Ishikawa (cell line): ENCODE measurements at regions not wholly inside any gene's neighbourhood (a gene's known extent, or its start where the extent isn't known, plus 50 kb on each side); places are given as distances from the start of the nearest gene placed in this dataset.

Source experiments
- CEBPB ChIP-seq: IDR thresholded peaks from 2 replicates; pipeline ENCODE4 v1.6.1; 2012
- CREB1 ChIP-seq: IDR thresholded peaks from 2 replicates; pipeline ENCODE4 v1.6.1; 2012; ENCODE audit warnings: low read depth
- EGR1 ChIP-seq: IDR thresholded peaks from 2 replicates; pipeline ENCODE4 v1.6.1; 2012
- EP300 ChIP-seq: IDR thresholded peaks from 2 replicates; pipeline ENCODE4 v1.6.1; 2012; ENCODE audit warnings: borderline replicate concordance
- FOXM1 ChIP-seq: IDR thresholded peaks from 2 replicates; pipeline ENCODE4 v1.6.1; 2012; ENCODE audit warnings: low read depth, borderline replicate concordance
- NFIC ChIP-seq: IDR thresholded peaks from 2 replicates; pipeline ENCODE4 v1.6.1; 2012
- RAD21 ChIP-seq: IDR thresholded peaks from 2 replicates; pipeline ENCODE4 v1.6.1; 2012; ENCODE audit warnings: low read depth
- TAF1 ChIP-seq: IDR thresholded peaks from 2 replicates; pipeline ENCODE4 v1.6.1; 2012; ENCODE audit warnings: low read depth, mild to moderate bottlenecking
- TEAD4 ChIP-seq: IDR thresholded peaks from 2 replicates; pipeline ENCODE4 v1.6.1; 2012
- YY1 ChIP-seq: IDR thresholded peaks from 2 replicates; pipeline ENCODE4 v1.6.1; 2012; ENCODE audit warnings: low read depth
- ZBTB7A ChIP-seq: IDR thresholded peaks from 2 replicates; pipeline ENCODE4 v1.6.1; 2012; ENCODE audit warnings: low read depth
- TF ChIP-seq, protein P1 (sequence below): IDR thresholded peaks from 2 replicates; pipeline ENCODE4 v1.6.1; 2012; ENCODE audit warnings: low read depth, mild to moderate bottlenecking
- TF ChIP-seq, protein P2 (sequence below): IDR thresholded peaks from 2 replicates; pipeline ENCODE4 v1.6.1; 2012
- TF ChIP-seq, protein P3 (sequence below): IDR thresholded peaks from 2 replicates; pipeline ENCODE4 v1.6.1; 2012

DNA sequence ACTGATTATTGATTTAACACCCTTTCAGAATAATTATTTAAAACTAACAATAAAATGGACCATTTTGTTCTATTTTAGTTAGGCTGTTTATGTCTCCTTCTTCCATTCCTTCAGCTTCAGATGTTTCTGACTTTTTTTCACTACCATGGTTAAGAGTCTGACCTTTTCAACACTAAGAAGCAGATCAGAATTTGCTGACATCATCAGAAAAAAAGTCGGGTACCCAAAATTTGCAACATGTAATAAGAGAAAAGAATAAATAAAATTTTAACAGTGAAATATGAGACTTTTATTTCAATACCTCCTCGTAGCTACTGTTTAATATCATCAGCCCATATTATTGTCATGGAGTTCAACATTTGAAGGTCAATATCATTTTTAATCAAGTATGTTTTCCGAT lies 1158.3 kb downstream of the RPIA start:
- TF ChIP-seq EP300 (no peak), RAD21 (no peak), TAF1 (no peak), EGR1 (no peak), CEBPB (no peak), YY1 (no peak), CREB1 (no peak), FOXM1 (no peak), ZBTB7A (no peak), TEAD4 (no peak), NFIC (no peak)
- TF ChIP-seq, protein P1, sequence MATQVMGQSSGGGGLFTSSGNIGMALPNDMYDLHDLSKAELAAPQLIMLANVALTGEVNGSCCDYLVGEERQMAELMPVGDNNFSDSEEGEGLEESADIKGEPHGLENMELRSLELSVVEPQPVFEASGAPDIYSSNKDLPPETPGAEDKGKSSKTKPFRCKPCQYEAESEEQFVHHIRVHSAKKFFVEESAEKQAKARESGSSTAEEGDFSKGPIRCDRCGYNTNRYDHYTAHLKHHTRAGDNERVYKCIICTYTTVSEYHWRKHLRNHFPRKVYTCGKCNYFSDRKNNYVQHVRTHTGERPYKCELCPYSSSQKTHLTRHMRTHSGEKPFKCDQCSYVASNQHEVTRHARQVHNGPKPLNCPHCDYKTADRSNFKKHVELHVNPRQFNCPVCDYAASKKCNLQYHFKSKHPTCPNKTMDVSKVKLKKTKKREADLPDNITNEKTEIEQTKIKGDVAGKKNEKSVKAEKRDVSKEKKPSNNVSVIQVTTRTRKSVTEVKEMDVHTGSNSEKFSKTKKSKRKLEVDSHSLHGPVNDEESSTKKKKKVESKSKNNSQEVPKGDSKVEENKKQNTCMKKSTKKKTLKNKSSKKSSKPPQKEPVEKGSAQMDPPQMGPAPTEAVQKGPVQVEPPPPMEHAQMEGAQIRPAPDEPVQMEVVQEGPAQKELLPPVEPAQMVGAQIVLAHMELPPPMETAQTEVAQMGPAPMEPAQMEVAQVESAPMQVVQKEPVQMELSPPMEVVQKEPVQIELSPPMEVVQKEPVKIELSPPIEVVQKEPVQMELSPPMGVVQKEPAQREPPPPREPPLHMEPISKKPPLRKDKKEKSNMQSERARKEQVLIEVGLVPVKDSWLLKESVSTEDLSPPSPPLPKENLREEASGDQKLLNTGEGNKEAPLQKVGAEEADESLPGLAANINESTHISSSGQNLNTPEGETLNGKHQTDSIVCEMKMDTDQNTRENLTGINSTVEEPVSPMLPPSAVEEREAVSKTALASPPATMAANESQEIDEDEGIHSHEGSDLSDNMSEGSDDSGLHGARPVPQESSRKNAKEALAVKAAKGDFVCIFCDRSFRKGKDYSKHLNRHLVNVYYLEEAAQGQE: no peak
- TF ChIP-seq, protein P2, sequence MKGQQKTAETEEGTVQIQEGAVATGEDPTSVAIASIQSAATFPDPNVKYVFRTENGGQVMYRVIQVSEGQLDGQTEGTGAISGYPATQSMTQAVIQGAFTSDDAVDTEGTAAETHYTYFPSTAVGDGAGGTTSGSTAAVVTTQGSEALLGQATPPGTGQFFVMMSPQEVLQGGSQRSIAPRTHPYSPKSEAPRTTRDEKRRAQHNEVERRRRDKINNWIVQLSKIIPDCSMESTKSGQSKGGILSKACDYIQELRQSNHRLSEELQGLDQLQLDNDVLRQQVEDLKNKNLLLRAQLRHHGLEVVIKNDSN: no peak
- TF ChIP-seq, protein P3, sequence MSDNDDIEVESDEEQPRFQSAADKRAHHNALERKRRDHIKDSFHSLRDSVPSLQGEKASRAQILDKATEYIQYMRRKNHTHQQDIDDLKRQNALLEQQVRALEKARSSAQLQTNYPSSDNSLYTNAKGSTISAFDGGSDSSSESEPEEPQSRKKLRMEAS: no peak
